DMS153 (cell line): ENCODE measurements at regions not wholly inside any gene's neighbourhood (a gene's known extent, or its start where the extent isn't known, plus 50 kb on each side); places are given as distances from the start of the nearest gene placed in this dataset.

Experiments used
- DNase-seq: peaks from one replicate; lab custom pipeline; 2025; lab: John Stamatoyannopoulos, UW

GRCh38 chr4:96316776-96317175, 476.9 kb downstream of the PDHA2 start:
- no peak for DNase-seq

GRCh38 chr4:96317891-96318290, 478.0 kb downstream of the PDHA2 start:
- DNase-seq, result no peak

- DNase-seq, result no peak
These were observed 487.0 kb downstream of the PDHA2 start for GRCh38 chr4:96326846-96327245.

- no peak for DNase-seq
These were observed 502.3 kb downstream of the PDHA2 start for GRCh38 chr4:96342196-96342595.

- no peak for DNase-seq
These were observed 503.0 kb downstream of the PDHA2 start for GRCh38 chr4:96342790-96343455.

- DNase-seq, result no peak
These were observed 503.9 kb downstream of the PDHA2 start for GRCh38 chr4:96343836-96344235.

GRCh38 chr4:96347582-96347981, 507.7 kb downstream of the PDHA2 start:
- no peak for DNase-seq

- no peak for DNase-seq
These were observed 512.2 kb downstream of the PDHA2 start for GRCh38 chr4:96352051-96352517.

- DNase-seq, result peak; percentile 11
These were observed 514.3 kb downstream of the PDHA2 start for GRCh38 chr4:96354036-96354712.

GRCh38 chr4:96355414-96355813, 515.5 kb downstream of the PDHA2 start:
- no peak for DNase-seq

- DNase-seq, result no peak
These were observed 516.9 kb downstream of the PDHA2 start for GRCh38 chr4:96356591-96357370.

GRCh38 chr4:96366632-96367031, 526.7 kb downstream of the PDHA2 start:
- no peak for DNase-seq

- no peak for DNase-seq
These were observed 535.5 kb downstream of the PDHA2 start for GRCh38 chr4:96375367-96375766.

- DNase-seq, result no peak
These were observed 539.6 kb downstream of the PDHA2 start for GRCh38 chr4:96379524-96379923.

GRCh38 chr4:96380106-96380505, 540.2 kb downstream of the PDHA2 start:
- DNase-seq, result no peak

- no peak for DNase-seq
These were observed 543.5 kb downstream of the PDHA2 start for GRCh38 chr4:96383349-96383748.

- no peak for DNase-seq
These were observed 549.9 kb downstream of the PDHA2 start for GRCh38 chr4:96389770-96390169.

- DNase-seq, result no peak
These were observed 550.5 kb downstream of the PDHA2 start for GRCh38 chr4:96390404-96390803.

- DNase-seq, result no peak
These were observed 555.9 kb downstream of the PDHA2 start for GRCh38 chr4:96395747-96396146.

GRCh38 chr4:96406742-96407141, 566.8 kb downstream of the PDHA2 start:
- peak; percentile 47 for DNase-seq

- no peak for DNase-seq
These were observed 567.3 kb downstream of the PDHA2 start for GRCh38 chr4:96407225-96407624.

- DNase-seq, result peak; percentile 82
These were observed 568.0 kb downstream of the PDHA2 start for GRCh38 chr4:96407738-96408463.
